HEK293T (cell line): ENCODE measurements at regions not wholly inside any gene's neighbourhood (a gene's known extent, or its start where the extent isn't known, plus 50 kb on each side); places are given as distances from the start of the nearest gene placed in this dataset.

Experiments
- BHLHE40 ChIP-seq: fragments of 450-650 bp; IDR thresholded peaks from 2 replicates; pipeline ENCODE4 v1.6.1; 2016; ENCODE audit warnings: mild to moderate bottlenecking, moderate library complexity, borderline replicate concordance
- CTBP1 ChIP-seq: fragments of 450-650 bp; IDR thresholded peaks from 2 replicates; pipeline ENCODE4 v1.6.1; 2016; ENCODE audit warnings: borderline replicate concordance
- FOXA1 ChIP-seq: fragments of 450-650 bp; IDR thresholded peaks from 2 replicates; pipeline ENCODE4 v1.6.1; 2016; ENCODE audit warnings: mild to moderate bottlenecking
- FOXK2 ChIP-seq: fragments of 450-650 bp; IDR thresholded peaks from 2 replicates; pipeline ENCODE4 v1.6.1; 2016; ENCODE audit warnings: mild to moderate bottlenecking
- FOXM1 ChIP-seq: fragments of 450-650 bp; IDR thresholded peaks from 2 replicates; pipeline ENCODE4 v1.6.1; 2017; ENCODE audit warnings: mild to moderate bottlenecking, borderline replicate concordance
- HDGF ChIP-seq: fragments of 450-650 bp; IDR thresholded peaks from 2 replicates; pipeline ENCODE4 v1.6.1; 2017; ENCODE audit warnings: antibody characterized with exemption, borderline replicate concordance
- LEF1 ChIP-seq: fragments of 450-650 bp; IDR thresholded peaks from 2 replicates; pipeline ENCODE4 v1.6.1; 2017; ENCODE audit warnings: mild to moderate bottlenecking, borderline replicate concordance
- SP1 ChIP-seq: fragments of 450-650 bp; IDR thresholded peaks from 2 replicates; pipeline ENCODE4 v1.6.1; 2017
- TARDBP ChIP-seq: fragments of 450-650 bp; IDR thresholded peaks from 2 replicates; pipeline ENCODE4 v1.6.1; 2016
- ZNF384 ChIP-seq: fragments of 450-650 bp; IDR thresholded peaks from 2 replicates; pipeline ENCODE4 v1.6.1; 2016
- TF ChIP-seq, protein P1 (sequence below): fragments of 450-650 bp; IDR thresholded peaks from 2 replicates; pipeline ENCODE4 v1.6.1; 2016

DNA sequence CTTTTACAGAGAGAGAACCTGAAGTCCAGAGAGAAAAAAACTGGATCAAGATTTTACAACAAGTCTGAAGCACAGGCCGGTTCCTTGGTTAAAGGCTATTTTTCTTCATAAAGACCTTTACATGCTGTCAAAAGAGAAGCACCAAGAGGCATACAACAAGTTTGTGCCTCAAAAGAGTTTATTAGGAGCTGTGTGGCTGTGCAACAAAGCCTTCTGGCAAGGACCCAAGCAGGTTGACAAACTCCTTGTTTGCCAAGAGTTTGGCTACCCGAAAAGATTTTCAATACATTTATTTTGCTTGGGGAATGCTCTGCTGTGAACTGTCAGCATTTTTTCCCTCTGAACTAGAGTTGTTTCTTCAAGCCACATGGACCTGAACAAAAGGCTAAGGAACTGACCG lies 202.9 kb upstream of the RAD23B start:
- no peak for TF ChIP-seq TARDBP
- no peak for TF ChIP-seq HDGF
- no peak for TF ChIP-seq FOXK2
- no peak for TF ChIP-seq BHLHE40
- TF ChIP-seq SP1, result no peak
- TF ChIP-seq FOXM1, result no peak
- TF ChIP-seq, protein P1, sequence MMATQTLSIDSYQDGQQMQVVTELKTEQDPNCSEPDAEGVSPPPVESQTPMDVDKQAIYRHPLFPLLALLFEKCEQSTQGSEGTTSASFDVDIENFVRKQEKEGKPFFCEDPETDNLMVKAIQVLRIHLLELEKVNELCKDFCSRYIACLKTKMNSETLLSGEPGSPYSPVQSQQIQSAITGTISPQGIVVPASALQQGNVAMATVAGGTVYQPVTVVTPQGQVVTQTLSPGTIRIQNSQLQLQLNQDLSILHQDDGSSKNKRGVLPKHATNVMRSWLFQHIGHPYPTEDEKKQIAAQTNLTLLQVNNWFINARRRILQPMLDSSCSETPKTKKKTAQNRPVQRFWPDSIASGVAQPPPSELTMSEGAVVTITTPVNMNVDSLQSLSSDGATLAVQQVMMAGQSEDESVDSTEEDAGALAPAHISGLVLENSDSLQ, result no peak
- no peak for TF ChIP-seq CTBP1
- TF ChIP-seq FOXA1, result no peak
- TF ChIP-seq ZNF384, result no peak
- TF ChIP-seq LEF1, result no peak
